ENCODE measurements at regions not wholly inside any gene's neighbourhood (a gene's known extent, or its start where the extent isn't known, plus 50 kb on each side); places are given as distances from the start of the nearest gene placed in this dataset.

DNA sequence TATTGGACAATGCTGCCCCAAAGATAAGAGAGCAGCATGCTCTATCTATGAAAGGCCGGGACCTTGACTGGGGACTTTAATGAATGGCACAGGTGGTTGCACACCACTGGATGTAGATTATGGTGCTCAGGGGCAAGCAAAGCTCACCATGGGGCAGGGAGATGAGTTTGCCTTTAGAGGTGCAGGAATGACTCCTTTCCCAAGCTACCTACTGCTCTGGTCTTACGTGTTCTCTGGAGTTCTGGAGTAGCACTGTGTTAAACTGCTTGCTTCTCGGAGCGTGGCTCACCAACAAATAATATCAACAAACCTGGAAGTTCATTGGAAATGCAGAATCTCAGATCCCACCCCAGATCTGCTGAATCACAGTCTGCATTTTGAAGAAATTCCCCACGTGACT is 445.3 kb downstream of the RPS24 start:
- no peak overlapping the region for H3K4me3 ChIP-seq (ENCODE audit: low read length)
- no peak for TF ChIP-seq ZNF274 (IDR thresholded peaks at IDR 0.05; ENCODE audit: low read depth, low read length)

DNA sequence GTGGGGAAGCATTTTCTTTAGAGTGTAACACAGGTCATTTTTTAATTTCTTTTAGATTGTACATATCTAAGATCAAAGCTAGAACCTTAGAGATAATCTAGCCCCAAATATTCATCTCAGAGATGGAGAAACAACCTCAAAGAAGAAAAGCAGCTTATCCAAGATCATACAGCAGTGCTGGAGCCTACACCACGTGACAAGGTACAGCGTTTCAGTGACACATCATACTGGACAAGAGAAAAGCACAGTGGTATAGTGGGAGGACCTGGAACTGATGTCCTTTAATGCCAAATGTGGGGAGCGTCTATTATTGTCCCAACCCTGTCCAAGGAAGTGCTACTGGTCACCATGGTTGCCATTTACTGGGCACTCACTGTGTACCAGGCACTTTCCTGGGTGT is 445.8 kb downstream of the RPS24 start:
- no peak for TF ChIP-seq ZNF274 (IDR thresholded peaks at IDR 0.05; ENCODE audit: low read depth, low read length)
- no peak overlapping the region for H3K4me3 ChIP-seq (ENCODE audit: low read length)

DNA sequence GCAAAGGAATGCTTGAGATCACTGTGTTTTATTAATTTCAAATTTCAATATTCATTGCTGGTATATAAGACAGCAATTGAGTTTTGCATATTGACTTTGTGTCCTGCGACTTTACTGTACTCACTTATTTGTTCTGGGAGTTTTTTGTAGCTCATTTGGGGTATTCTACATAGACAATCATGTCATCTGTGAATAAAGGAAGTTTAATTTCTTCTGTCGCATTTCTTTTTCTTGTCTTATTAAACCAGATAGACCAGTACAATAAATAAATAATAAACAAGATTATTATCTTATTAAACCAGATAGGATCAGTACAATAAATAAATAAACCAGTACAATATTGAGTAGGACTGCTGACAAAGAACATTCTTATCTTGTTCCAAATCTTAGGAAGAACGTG is 448.2 kb downstream of the RPS24 start:
- TF ChIP-seq ZNF274 (IDR thresholded peaks at IDR 0.05; ENCODE audit: low read depth, low read length) = no peak
- H3K4me3 ChIP-seq (ENCODE audit: low read length) = no peak overlapping the region

DNA sequence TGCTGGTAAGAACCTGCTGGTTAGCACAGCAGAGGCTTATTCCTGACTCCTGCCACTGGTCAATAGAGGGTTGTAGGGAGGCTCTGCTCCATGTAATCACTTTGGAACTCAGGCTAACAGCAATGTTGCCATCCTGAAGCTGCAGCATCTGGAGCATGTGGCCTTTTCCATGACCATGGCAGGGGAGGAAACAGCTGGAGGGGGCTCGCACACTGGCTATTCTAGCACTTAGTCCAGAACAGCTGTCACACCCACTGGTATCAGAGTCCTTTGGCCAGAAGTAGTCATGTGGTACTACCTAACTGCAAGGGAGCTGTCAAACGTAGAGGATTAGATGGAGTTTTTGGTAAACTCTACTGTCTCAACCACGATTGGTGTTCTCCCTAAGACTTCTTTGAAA is 450.0 kb downstream of the RPS24 start:
- TF ChIP-seq ZNF274 (IDR thresholded peaks at IDR 0.05; ENCODE audit: low read depth, low read length) = no peak
- no peak overlapping the region for H3K4me3 ChIP-seq (ENCODE audit: low read length)

DNA sequence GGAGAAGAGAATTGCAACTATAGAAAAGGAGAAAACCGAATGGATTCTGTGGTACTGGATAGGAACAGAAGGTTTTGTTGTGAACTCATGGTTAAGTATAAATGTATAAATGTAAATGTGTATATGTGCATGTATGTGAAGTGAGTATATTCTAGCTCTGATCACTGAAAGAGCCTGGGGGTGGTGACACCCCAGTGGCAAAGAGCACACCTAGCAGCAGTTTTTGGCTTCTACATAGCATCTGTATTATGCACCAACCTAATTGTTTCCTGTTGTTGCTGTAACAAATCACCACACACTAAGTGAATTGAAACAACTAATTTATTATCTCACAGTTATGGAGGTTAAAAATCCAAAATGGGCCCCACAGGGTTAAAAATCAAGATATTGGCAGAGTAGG is 455.4 kb downstream of the RPS24 start:
- TF ChIP-seq ZNF274 (IDR thresholded peaks at IDR 0.05; ENCODE audit: low read depth, low read length) = no peak
- no peak overlapping the region for H3K4me3 ChIP-seq (ENCODE audit: low read length)

DNA sequence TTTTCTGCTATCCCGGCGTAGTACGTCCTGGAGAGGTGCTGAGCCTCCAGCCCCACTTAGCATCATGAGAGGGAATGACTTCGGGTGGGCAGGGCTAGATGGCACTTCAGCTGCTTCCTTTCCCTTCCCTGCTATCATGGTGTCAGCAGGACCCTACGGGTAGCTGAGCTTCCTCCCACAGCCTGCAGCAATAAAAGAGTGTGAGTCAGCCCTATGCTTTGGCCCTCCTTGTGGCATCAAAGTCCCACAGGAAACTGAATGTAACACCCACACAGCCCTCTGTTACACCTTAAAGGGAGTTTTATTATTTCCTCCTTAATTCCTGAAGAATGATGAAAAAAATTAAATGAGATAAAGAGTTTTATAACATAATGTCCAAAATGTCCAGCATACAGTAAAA is 458.1 kb downstream of the RPS24 start:
- no peak for TF ChIP-seq ZNF274 (IDR thresholded peaks at IDR 0.05; ENCODE audit: low read depth, low read length)
- H3K4me3 ChIP-seq (ENCODE audit: low read length) = no peak overlapping the region

DNA sequence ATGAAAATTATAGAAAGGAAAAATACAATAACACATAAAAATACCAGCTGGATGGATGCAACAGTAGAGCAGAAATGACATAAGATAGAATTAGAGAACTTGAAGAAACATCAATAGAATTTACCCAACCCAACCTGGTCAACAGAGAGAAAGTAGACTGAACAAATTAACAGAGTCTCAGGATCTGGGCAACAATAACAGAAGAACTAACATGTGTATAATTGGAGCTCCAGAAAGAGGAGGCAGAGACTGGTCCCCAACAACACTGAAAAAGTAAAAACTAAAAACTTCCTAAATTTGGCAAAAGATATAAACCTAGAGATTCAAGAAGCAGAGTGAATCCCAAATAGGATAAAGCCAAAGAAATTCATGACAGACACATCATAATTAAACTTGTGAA is 458.8 kb downstream of the RPS24 start:
- TF ChIP-seq ZNF274 (IDR thresholded peaks at IDR 0.05; ENCODE audit: low read depth, low read length) = no peak
- no peak overlapping the region for H3K4me3 ChIP-seq (ENCODE audit: low read length)

DNA sequence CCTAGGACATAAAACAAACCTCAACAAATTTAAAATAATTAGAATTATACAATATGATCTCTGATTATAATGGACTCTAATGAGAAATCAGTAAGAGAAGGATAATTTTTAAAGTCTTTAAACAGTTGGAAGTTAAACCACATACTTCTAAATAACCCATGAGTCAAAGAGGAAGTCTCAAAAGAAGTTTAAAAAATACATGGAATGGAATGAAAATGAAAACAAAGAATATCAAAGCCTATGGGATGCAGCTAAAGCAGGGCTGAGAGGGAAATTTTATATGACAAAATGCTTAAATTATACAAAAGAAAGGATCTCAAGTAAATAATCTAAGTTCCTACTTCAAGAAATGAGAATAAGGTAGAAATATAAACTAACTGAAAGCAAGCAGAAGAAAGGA is 460.5 kb downstream of the RPS24 start:
- no peak for TF ChIP-seq ZNF274 (IDR thresholded peaks at IDR 0.05; ENCODE audit: low read depth, low read length)
- H3K4me3 ChIP-seq (ENCODE audit: low read length) = no peak overlapping the region

DNA sequence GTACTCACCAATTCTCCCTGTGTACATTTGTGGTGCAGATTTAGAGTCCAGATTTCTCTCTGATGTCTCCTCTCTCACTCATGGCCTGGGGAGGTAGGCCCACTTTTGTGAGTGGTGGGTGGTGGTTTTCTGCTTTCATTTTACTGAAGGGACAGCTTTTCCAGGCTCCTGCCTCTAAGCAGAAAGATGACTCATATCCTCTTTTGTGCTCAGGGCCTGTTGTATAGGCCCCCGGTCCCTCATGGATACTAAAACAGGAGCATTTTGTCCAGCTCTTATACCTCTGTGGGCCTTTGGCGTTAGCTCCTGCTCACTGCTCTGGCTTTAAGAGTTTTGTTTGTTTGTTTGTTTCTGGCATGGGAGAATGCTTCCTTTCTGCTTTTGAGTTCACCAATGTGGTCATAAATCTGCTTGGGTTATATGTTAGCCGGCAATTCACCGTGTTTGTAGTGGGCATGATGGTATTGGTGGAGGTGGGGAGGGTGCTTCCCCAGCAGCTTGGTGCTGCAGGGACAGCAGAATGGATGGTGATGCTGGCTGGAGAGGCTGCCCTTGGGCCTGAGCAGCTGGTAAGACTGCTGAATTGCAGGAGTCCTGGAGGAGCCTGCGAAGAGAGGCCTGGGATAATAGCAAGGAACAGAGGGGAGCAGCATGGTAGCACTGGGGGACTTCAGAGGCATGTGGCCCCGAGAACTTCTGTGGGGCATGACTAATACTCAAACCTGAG is 468.7 kb downstream of the RPS24 start:
- TF ChIP-seq ZNF274 (IDR thresholded peaks at IDR 0.05; ENCODE audit: low read depth, low read length) = no peak
- no peak overlapping the region for H3K4me3 ChIP-seq (ENCODE audit: low read length)

DNA sequence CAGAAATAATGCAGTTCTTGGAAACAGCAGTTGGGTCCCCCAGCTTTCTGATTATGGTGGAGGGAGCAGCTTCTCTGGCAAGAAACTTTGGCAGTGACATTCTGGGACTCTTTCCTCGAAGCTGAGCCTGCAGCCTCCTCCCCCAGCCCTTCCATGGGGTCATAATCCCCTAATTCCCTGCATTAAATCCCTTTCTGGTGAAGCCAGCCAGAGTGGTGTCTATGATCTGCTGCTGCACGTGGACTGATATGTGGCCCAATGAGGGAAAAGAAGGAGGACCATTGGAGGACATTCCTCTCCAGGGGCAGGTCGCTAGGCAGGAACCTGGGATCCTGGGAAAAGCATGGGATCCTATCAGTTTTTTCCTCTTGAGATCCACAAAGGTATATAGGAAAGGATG is 470.5 kb downstream of the RPS24 start:
- H3K4me3 ChIP-seq (ENCODE audit: low read length) = no peak overlapping the region
- no peak for TF ChIP-seq ZNF274 (IDR thresholded peaks at IDR 0.05; ENCODE audit: low read depth, low read length)

DNA sequence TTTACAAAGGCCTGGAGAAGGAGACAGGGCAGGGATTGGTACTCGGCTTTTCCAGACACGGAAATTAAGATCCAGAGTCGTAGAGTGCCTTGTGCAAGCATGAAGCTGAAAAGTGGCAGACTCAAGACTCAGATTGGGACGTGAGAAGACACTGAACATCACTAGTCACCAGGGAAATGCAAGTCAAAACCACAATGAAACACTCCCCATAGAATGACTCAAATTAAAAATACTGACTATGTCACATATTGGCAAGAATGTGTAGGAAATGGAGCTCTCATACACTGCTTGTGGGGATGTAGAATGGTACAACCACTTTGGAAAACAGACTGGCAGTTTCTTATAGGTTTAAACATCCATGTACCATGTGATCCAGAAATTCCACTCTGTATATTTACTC is 472.0 kb downstream of the RPS24 start:
- TF ChIP-seq ZNF274 (IDR thresholded peaks at IDR 0.05; ENCODE audit: low read depth, low read length) = no peak
- no peak overlapping the region for H3K4me3 ChIP-seq (ENCODE audit: low read length)

DNA sequence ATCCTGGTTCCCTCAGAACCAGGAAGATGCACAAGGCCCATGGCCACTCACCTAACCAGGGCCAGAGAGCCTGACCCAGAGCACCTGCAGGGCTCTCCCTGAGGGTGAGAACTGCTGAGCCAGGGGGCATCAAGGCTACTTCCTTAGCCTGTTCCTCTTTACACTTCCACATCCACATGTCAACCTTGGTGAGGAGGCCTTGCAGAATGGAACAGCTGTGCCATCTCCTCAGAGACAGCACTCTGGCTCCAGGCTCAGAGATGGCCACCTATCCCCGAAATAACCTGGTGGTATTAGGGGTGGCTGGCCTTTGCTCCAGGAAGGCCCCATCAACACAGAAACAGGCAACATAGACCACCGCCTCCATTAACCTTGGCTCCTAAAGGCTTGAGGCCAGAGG is 473.0 kb downstream of the RPS24 start:
- TF ChIP-seq ZNF274 (IDR thresholded peaks at IDR 0.05; ENCODE audit: low read depth, low read length) = no peak
- no peak overlapping the region for H3K4me3 ChIP-seq (ENCODE audit: low read length)

DNA sequence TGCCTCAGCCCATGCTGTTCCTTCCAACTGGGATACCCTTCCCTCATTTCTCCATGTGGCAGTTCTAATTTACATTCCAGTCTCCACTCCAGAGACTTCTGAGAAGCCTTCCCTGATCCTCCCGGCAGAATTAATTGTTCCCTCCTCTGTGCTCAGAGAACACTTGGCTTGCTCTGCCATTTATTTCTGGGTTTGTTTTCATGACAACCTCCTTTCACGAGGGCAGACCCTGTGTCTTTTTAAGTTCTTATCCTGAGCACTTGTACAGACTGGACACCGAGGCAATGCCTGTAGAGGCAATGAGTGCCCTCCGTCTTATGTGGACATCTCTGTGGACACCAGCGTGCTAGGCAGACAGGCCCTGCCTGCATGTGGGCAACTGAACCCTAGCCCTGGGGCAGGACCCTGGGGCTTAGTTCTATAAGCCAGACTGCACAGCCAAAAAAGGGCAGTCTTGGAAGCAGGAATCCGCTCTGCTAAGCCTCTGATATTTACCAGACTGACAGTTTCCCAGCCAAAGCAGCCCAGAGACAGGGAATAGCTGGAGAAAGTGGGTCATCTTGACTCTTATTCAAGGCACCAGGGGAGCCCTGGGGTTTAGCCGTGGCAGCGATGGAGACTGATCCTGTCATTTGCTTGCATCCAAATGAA is 474.0 kb downstream of the RPS24 start:
- TF ChIP-seq ZNF274 (IDR thresholded peaks at IDR 0.05; ENCODE audit: low read depth, low read length) = no peak
- no peak overlapping the region for H3K4me3 ChIP-seq (ENCODE audit: low read length)

DNA sequence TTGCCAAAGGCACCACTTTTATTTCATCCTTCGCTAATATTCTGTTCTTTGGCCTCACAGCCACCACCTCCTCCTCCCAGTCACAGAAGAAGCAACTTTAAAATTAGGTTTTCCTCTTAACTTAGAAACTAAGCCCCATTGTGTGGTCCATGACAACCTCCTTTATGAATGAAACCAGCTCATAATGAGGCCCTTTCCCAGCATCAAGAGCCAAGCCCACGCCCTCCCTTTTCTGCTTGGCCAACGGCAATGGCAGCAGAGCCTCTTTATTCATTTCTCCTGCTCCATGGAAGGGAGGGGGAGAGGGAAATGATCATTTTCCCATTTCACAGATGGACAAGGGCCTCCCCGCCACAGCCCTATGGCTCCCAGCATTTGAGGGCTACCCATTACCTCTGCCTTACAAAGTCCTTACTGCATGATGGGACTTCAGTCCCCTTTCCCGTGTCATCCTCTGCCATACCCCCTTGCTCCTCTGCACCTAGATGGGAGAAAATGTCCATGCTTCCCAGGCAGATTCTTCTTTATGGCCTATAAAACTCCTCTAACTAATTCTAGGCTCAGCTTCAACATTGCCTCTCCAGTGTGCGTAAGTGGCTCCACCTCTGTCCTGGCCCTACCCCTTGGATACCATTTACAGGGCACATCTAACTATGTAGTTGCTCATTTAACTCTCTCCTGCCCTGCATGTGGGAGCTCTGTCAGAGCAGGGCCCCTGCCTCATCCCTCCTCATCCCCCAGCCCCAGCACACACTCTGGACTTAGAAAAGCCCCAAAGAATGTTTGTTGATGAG is 475.5 kb downstream of the RPS24 start:
- no peak for TF ChIP-seq ZNF274 (IDR thresholded peaks at IDR 0.05; ENCODE audit: low read depth, low read length)
- no peak overlapping the region for H3K4me3 ChIP-seq (ENCODE audit: low read length)

Data from GM08714 (cell line).